Spinal cord (tissue), 9 donors: ENCODE measurements at regions not wholly inside any gene's neighbourhood (a gene's known extent, or its start where the extent isn't known, plus 50 kb on each side); places are given as distances from the start of the nearest gene placed in this dataset.

Experiments used
- DNase-seq, 6 donors: peaks; one replicate each; pipeline versions ENCODE4 v3.0.0 to v3.0.0-alpha.2; 2013 to 2015; ENCODE audit warnings: low spot score in 6 of 6, low read depth in 4 of 6
- H3K27ac ChIP-seq: one replicate; pipeline ENCODE4 v1.5.1; 2013; ENCODE audit warnings: low read depth, low read length, control low read depth
- H3K27me3 ChIP-seq: one replicate; pipeline ENCODE4 v1.6.1; 2013; ENCODE audit warnings: low read length; ENCODE audit not compliant: control insufficient read depth, insufficient read depth
- H3K36me3 ChIP-seq: one replicate; pipeline ENCODE4 v1.6.1; 2013; ENCODE audit warnings: low read length; ENCODE audit not compliant: control insufficient read depth, insufficient read depth
- H3K4me1 ChIP-seq: one replicate; pipeline ENCODE4 v1.6.1; 2013; ENCODE audit warnings: low read length; ENCODE audit not compliant: control insufficient read depth, insufficient read depth
- H3K4me3 ChIP-seq: one replicate; pipeline ENCODE4 v1.5.1; 2013; ENCODE audit warnings: low read depth, low read length, control low read depth
- H3K9me3 ChIP-seq: one replicate; pipeline ENCODE4 v1.6.1; 2013; ENCODE audit warnings: low read length; ENCODE audit not compliant: control insufficient read depth, insufficient read depth
- WGBS: methylation state at CpG from one replicate; pipeline ENCODE4 v1.1.5; 2013; ENCODE audit warnings: missing lambda C conversion rate; ENCODE audit not compliant: insufficient coverage; 5-methylcytosine and 5-hydroxymethylcytosine counted together
- donor health status: healthy.

DNA sequence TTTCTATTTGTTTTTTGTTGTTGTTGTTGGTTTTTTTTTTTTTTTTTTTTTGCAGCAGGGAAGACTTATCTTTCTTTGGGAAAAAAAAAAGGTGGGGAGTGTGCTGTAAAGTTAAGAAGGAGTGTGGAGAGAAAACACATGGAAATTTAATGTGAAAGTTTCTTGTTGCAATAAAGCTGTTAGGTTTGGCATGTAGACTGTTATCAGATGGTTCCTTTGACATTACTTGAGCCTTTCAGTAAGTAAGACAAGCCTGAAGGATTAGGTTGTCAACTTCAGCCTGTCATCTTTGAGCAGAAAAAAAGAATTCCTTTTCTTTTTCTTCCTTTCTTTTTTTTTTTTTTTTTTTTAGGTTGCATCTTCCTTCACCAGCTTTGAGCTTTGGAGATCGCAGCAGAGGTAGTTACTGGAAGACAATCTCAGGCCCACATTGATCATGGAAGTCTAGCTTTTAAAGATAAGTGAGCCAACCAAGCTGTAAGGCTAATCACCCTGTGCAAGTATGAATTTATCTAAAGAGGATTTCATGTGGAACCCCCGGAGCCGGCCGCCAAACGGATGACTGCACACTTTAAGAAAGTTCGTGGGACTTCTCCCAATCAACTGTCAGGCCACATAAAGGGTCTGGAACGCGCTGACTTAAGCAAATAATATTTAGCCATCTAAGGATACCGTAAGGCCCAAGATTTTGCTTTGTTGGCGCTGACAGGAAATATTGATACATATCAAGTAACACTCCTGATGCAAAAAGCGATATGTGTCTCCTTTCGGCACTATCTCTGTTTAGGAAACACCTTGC is 1040.1 kb upstream of the NR2F2 start:
- H3K4me3 ChIP-seq = no peak overlapping the region
- peak in 2 of 6 donors; percentile 22 to 66 for DNase-seq
- 47% methylated on average over 8 of the region's 12 CpGs for WGBS
- no peaks in the 10 kb centered on the region for H3K9me3 ChIP-seq
- H3K4me1 ChIP-seq = peaks cover 21% of the 10 kb centered on the region
- H3K27me3 ChIP-seq = peaks cover 9% of the 10 kb centered on the region
- H3K36me3 ChIP-seq = no peaks in the 10 kb centered on the region
- H3K27ac ChIP-seq = peak overlapping the region; percentile 93

DNA sequence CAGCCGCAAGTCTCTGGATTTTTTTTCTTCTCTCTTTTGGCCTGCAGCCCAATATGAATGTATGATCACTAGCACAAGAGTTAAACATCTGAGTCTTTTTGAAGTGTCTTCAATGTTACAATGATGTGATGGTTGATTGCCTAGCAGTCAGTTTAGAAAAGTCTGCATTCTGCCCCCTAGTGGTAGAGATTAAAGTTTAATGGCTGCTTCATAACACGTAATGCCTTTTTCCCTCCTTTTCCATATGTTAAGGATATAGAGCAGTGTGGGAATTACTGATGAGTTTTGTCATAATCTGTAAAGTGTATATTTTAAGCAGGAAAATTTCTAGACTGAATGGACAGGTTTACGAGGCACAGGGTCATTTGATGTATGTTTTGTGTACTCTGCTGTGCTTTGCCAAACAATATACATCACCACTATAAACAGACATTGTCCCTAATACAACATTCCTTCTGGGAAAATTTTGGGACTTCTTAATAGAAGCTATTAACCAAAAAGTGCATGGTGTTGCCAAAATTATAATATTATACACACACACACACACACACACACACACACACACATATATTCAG is 1038.5 kb upstream of the NR2F2 start:
- H3K36me3 ChIP-seq = no peaks in the 10 kb centered on the region
- peaks cover 9% of the 10 kb centered on the region for H3K27me3 ChIP-seq
- peaks cover 21% of the 10 kb centered on the region for H3K4me1 ChIP-seq
- H3K9me3 ChIP-seq = no peaks in the 10 kb centered on the region
- peak overlapping the region; percentile 74 for H3K27ac ChIP-seq
- H3K4me3 ChIP-seq = no peak overlapping the region
- no CpG with 5 or more reads among the region's 3 CpGs for WGBS
- DNase-seq = peak in 2 of 6 donors; percentile 60 to 83

DNA sequence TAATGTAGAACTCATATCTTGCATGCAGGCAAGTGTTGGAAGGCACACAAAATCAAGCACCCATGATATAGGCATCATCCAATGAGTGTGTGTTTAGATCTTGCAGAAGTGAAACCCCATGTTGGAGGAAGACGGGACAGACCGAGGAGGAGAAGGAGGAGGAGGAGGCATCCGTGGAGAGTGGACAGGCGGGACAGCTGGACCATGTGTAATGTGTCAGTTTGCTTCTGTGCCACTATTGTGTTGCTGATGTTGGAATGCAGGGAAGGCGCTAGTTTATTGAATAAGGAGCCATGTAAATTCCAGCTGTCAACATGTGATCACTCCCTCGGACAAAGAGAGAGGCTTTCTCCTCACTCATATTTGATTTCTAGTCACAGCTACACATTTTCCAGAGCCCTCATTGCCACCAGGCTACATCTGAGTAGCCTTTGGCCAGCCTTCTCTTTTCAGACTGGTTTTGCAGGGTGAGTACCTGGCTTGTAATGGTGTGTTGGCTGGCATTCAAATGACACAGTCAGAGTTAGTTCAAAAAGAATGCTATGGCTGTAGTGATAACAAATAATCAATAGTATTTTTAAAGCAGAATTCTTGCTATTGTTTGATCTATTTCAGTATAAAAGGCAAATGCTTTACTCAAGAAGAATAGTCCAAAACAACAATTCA is 1037.6 kb upstream of the NR2F2 start:
- Histone ChIP-seq H3K36me3 (no peaks in the 10 kb centered on the region), H3K27me3 (peaks cover 6% of the 10 kb centered on the region), H3K4me3 (peak overlapping the region; percentile 12), H3K9me3 (no peaks in the 10 kb centered on the region), H3K27ac (peak overlapping the region; percentile 74), H3K4me1 (peaks cover 13% of the 10 kb centered on the region)
- WGBS = 45% methylated on average over 3 of the region's 6 CpGs
- DNase-seq = peak in 2 of 6 donors; percentile 14 to 35

DNA sequence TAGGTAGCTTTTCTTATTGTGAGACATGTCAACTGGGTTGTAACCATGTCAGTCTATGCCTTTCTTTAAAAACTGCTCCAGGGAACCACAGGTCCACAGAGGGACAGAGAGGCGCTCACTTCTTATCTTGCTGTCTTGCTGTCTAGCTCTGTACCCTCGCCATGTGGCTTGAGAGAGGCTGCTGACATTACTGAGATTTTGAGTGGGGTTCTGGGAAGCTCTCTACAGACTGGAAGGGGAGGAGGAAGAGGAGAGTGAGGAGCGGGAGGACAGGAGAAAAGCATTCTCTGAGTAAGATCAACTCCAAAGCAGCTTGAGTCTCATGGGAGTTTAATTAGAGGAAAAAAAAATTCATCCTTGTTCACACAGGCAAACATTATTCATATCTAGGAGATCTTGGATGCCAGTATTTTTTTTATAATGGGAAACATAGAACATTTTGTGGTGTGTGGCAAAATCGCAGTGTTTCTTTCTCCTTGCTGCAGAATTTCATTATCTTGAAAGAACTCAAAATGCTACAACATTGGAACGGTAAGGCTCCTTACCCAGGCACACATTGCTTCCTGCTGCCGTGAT is 1037.0 kb upstream of the NR2F2 start:
- peak in 1 of 6 donors; percentile 64 for DNase-seq
- Histone ChIP-seq H3K27ac (peak overlapping the region; percentile 74), H3K9me3 (no peaks in the 10 kb centered on the region), H3K36me3 (no peaks in the 10 kb centered on the region), H3K4me3 (peak overlapping the region; percentile 12), H3K4me1 (peaks cover 13% of the 10 kb centered on the region), H3K27me3 (peaks cover 4% of the 10 kb centered on the region)
- WGBS = 93% methylated on average over 2 of the region's 6 CpGs

DNA sequence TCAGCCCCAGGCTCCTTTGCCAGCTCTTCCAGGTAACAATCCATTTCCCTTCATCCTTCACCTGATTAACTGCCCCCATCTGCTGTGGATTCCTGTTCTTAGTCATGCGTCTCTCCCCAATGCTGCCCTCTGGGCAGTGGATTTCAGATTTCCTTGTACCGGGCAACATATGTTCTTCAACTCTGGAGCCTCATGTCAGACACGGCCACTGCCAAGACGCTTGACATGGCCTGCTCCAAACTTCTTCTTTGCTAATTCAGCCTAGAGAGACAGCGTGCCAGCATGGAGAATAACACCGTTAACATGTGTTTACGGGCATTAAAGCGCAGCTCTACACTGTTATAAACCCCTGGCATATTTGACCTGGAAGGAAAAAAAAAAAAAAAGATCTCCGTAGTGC is 1035.1 kb upstream of the NR2F2 start:
- peak overlapping the region; percentile 11 for H3K27ac ChIP-seq
- no peaks in the 10 kb centered on the region for H3K9me3 ChIP-seq
- H3K4me1 ChIP-seq = peaks cover 13% of the 10 kb centered on the region
- no peak overlapping the region for H3K4me3 ChIP-seq
- H3K36me3 ChIP-seq = no peaks in the 10 kb centered on the region
- peaks cover 4% of the 10 kb centered on the region for H3K27me3 ChIP-seq
- DNase-seq = peak in 2 of 6 donors; percentile 23 to 68
- whole genome bisulfite sequencing = 72% methylated on average over 8 of the region's 9 CpGs

DNA sequence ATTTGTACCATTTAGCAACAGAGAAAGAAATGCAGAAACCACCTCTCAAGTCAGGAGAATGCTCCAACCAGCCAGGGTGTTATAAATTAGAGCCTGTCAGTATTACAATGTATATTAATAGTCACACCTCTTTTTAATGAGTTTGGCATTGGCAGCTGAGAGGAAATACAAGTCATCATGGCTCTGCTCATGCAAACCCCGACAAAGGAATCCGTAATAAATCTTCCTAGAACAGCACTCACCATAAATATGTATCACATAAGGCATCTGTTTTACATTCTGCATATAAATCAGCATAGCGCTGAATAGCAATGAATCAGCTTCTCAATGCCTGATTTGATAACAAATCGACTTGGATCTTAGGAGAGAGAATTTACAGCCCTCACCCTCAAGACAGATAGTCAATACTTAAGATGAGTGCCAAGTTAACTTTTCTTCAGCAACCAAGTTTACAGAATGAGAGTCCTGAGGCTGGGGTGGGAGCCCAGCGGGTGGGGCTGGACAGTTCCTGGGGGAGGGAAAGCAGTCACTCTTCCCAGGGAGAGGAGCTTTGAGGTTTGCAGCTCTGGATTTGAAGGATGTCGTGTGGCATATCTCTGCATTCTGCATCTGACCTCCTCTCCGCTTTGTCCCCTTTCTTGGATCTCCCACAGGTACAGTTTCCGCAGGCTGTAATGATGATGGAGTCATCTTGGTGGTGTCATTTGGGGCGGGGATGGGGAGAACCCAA is 1034.4 kb upstream of the NR2F2 start:
- H3K27ac ChIP-seq = peak overlapping the region; percentile 72
- no peak overlapping the region for H3K4me3 ChIP-seq
- peak in 2 of 6 donors; percentile 69 to 86 for DNase-seq
- H3K36me3 ChIP-seq = no peaks in the 10 kb centered on the region
- H3K27me3 ChIP-seq = no peaks in the 10 kb centered on the region
- H3K9me3 ChIP-seq = no peaks in the 10 kb centered on the region
- H3K4me1 ChIP-seq = peaks cover 13% of the 10 kb centered on the region
- 32% methylated on average over 3 of the region's 9 CpGs for WGBS

DNA sequence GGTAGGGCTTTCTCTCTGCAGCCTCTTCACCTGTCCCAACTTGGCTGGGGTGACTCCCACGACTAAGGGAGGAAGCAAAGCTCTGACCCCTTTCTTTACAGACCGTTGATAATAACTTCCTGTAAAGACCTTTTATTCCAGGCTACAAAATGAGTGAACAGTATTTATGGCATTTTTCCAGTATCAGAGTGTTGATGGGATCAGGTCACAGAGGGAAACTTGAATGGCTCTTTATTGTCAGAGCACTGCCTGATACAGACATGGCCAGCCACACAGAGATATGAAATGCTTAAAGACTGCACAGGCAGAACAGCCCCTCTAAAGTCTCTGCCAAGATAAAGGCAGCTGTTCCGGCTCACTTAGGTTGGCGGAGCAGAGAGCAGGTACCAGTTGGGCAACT is 1033.9 kb upstream of the NR2F2 start:
- no peaks in the 10 kb centered on the region for H3K36me3 ChIP-seq
- H3K9me3 ChIP-seq = no peaks in the 10 kb centered on the region
- peak overlapping the region; percentile 72 for H3K27ac ChIP-seq
- peak in 2 of 6 donors; percentile 43 to 56 for DNase-seq
- 76% methylated on average over 2 of the region's 4 CpGs for WGBS
- no peak overlapping the region for H3K4me3 ChIP-seq
- H3K27me3 ChIP-seq = no peaks in the 10 kb centered on the region
- peaks cover 13% of the 10 kb centered on the region for H3K4me1 ChIP-seq

DNA sequence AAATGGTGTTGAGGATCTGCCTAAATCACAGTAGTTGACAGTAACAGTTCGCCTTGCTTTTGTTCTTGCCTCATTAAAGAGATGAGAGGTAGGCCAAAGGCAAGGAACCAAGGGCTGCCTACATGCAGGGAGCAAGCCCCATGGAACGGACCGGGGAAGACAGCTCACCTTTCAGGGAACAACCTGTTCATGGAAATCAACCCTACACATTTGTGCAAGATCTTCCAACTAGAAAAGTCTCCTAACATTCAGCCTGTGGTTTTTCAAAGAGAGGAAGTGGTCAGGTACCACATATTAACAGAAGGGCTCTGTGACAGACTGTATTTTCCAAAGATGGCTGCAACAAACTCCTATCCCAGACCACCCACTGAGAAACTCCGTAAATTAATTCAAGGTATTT is 1031.8 kb upstream of the NR2F2 start:
- peaks cover 11% of the 10 kb centered on the region for H3K4me1 ChIP-seq
- peaks cover 1% of the 10 kb centered on the region for H3K27me3 ChIP-seq
- H3K4me3 ChIP-seq = no peak overlapping the region
- H3K36me3 ChIP-seq = no peaks in the 10 kb centered on the region
- no peak for DNase-seq
- no CpG with 5 or more reads among the region's 4 CpGs for WGBS
- no peak overlapping the region for H3K27ac ChIP-seq
- no peaks in the 10 kb centered on the region for H3K9me3 ChIP-seq

DNA sequence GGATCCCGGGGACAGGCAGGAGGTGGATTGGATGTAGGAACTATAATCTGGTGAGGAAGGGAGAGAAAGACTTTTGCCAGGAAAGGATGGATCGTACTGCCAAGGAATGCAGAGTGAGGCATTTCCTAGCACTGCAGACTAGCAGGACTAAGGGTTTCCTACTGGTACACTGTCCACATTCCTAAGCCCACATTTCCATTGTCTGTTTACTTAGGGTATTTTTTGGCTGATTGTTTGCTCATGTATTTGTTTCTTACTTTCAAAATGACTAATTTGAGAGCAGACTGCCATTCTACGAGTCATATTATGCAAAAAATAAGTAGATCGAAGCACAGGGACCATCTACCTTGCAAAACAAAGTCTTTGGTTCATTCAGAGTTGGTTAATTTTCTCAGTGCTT is 1029.5 kb upstream of the NR2F2 start:
- no peak overlapping the region for H3K4me3 ChIP-seq
- no peak overlapping the region for H3K27ac ChIP-seq
- H3K27me3 ChIP-seq = peaks cover 3% of the 10 kb centered on the region
- H3K9me3 ChIP-seq = no peaks in the 10 kb centered on the region
- peaks cover 16% of the 10 kb centered on the region for H3K4me1 ChIP-seq
- H3K36me3 ChIP-seq = no peaks in the 10 kb centered on the region
- DNase-seq = no peak
- WGBS = 92% methylated on average over 2 of the region's 4 CpGs
